ENCODE measurements at regions not wholly inside any gene's neighbourhood (a gene's known extent, or its start where the extent isn't known, plus 50 kb on each side); places are given as distances from the start of the nearest gene placed in this dataset.
"Not testable (repeated sequence)": the region's sequence is repeated elsewhere in the genome, so short reads cannot be mapped to it uniquely, and the experiment has no call there.

GRCh38 chr10:117492504-117492903, 50.0 kb upstream of the EMX2 start:
- Histone ChIP-seq H3K4me2 (ENCODE audit: low read length) (no peak overlapping the region), H3K9me3 (replicated peaks; ENCODE audit: low read length) (no peaks in the 10 kb centered on the region), H3K9ac (ENCODE audit: low read depth, low read length) (no peak overlapping the region), H3K36me3 (ENCODE audit: insufficient read depth, low read length) (no peaks in the 10 kb centered on the region), H3K4me1 (ENCODE audit: control insufficient read depth, insufficient read depth, low read length) (no peaks in the 10 kb centered on the region), H3K4me3 (ENCODE audit: low read length) (no peak overlapping the region), H3K27me3 (ENCODE audit: control insufficient read depth, insufficient read depth, low read length) (peaks cover 53% of the 10 kb centered on the region)

GRCh38 chr10:117488004-117488403, 54.5 kb upstream of the EMX2 start:
- Histone ChIP-seq H3K9me3 (replicated peaks; ENCODE audit: low read length) (no peaks in the 10 kb centered on the region), H3K4me1 (ENCODE audit: control insufficient read depth, insufficient read depth, low read length) (no peaks in the 10 kb centered on the region)

DNA sequence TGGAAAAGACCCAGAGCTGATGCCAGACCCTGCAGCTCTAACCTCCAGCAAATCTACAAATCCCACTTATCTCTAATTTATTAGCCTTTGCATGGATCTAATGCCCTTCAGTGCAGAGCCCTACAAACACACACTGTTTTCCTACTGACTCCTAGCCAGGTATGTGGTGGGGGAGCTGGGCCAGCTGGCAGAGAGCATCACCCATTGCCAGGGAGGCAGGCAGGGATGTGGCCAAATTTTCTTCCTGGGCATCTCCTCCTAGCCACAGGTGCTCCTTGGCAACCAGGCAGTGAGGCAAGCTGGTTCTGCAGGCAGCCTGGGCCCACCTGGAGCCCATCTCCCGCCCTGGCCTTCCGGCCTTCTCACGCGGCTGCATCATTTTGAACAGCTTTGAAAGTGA, 55.9 kb upstream of the EMX2 start:
- H3K27me3 ChIP-seq (ENCODE audit: control insufficient read depth, insufficient read depth, low read length) = peaks cover 47% of the 10 kb centered on the region
- H3K9ac ChIP-seq (ENCODE audit: low read depth, low read length) = no peak overlapping the region
- H3K4me1 ChIP-seq (ENCODE audit: control insufficient read depth, insufficient read depth, low read length) = no peaks in the 10 kb centered on the region
- no peak overlapping the region for H3K4me3 ChIP-seq (ENCODE audit: low read length)
- no peak overlapping the region for H3K4me2 ChIP-seq (ENCODE audit: low read length)
- no peaks in the 10 kb centered on the region for H3K9me3 ChIP-seq (replicated peaks; ENCODE audit: low read length)
- H3K36me3 ChIP-seq (ENCODE audit: insufficient read depth, low read length) = no peaks in the 10 kb centered on the region

More at GRCh38 chr10:117488004-117488403, 54.5 kb upstream of the EMX2 start:
- peaks cover 61% of the 10 kb centered on the region for H3K27me3 ChIP-seq (ENCODE audit: control insufficient read depth, insufficient read depth, low read length)
- H3K9ac ChIP-seq (ENCODE audit: low read depth, low read length) = no peak overlapping the region
- H3K36me3 ChIP-seq (ENCODE audit: insufficient read depth, low read length) = no peaks in the 10 kb centered on the region
- H3K4me3 ChIP-seq (ENCODE audit: low read length) = no peak overlapping the region
- H3K4me2 ChIP-seq (ENCODE audit: low read length) = no peak overlapping the region

- no peaks in the 10 kb centered on the region for H3K4me1 ChIP-seq (ENCODE audit: control insufficient read depth, insufficient read depth, low read length)
- no peak overlapping the region for H3K9ac ChIP-seq (ENCODE audit: low read depth, low read length)
- H3K27me3 ChIP-seq (ENCODE audit: control insufficient read depth, insufficient read depth, low read length) = peaks cover 33% of the 10 kb centered on the region
- no peak overlapping the region for H3K4me2 ChIP-seq (ENCODE audit: low read length)
- H3K9me3 ChIP-seq (replicated peaks; ENCODE audit: low read length) = no peaks in the 10 kb centered on the region
- H3K4me3 ChIP-seq (ENCODE audit: low read length) = no peak overlapping the region
- no peaks in the 10 kb centered on the region for H3K36me3 ChIP-seq (ENCODE audit: insufficient read depth, low read length)
Measured at GRCh38 chr10:117483056-117483590, 59.4 kb upstream of the EMX2 start.

GRCh38 chr10:117481011-117481410, 61.5 kb upstream of the EMX2 start:
- H3K4me1 ChIP-seq (ENCODE audit: control insufficient read depth, insufficient read depth, low read length); H3K4me3 ChIP-seq (ENCODE audit: low read length); H3K9ac ChIP-seq (ENCODE audit: low read depth, low read length); H3K9me3 ChIP-seq (replicated peaks; ENCODE audit: low read length); H3K36me3 ChIP-seq (ENCODE audit: insufficient read depth, low read length); H3K4me2 ChIP-seq (ENCODE audit: low read length): not testable (repeated sequence)
- H3K27me3 ChIP-seq (ENCODE audit: control insufficient read depth, insufficient read depth, low read length) = peaks cover 30% of the 10 kb centered on the region

GRCh38 chr10:117480097-117480496, 62.4 kb upstream of the EMX2 start:
- H3K9me3 ChIP-seq (replicated peaks; ENCODE audit: low read length) = no peaks in the 10 kb centered on the region
- no peak overlapping the region for H3K4me2 ChIP-seq (ENCODE audit: low read length)
- H3K4me3 ChIP-seq (ENCODE audit: low read length) = no peak overlapping the region
- H3K27me3 ChIP-seq (ENCODE audit: control insufficient read depth, insufficient read depth, low read length) = peaks cover 28% of the 10 kb centered on the region
- no peaks in the 10 kb centered on the region for H3K36me3 ChIP-seq (ENCODE audit: insufficient read depth, low read length)
- no peaks in the 10 kb centered on the region for H3K4me1 ChIP-seq (ENCODE audit: control insufficient read depth, insufficient read depth, low read length)
- H3K9ac ChIP-seq (ENCODE audit: low read depth, low read length) = no peak overlapping the region

- no peaks in the 10 kb centered on the region for H3K9me3 ChIP-seq (replicated peaks; ENCODE audit: low read length)
- no peak overlapping the region for H3K9ac ChIP-seq (ENCODE audit: low read depth, low read length)
- no peak overlapping the region for H3K4me2 ChIP-seq (ENCODE audit: low read length)
- H3K4me1 ChIP-seq (ENCODE audit: control insufficient read depth, insufficient read depth, low read length) = no peaks in the 10 kb centered on the region
- H3K27me3 ChIP-seq (ENCODE audit: control insufficient read depth, insufficient read depth, low read length) = peaks cover 20% of the 10 kb centered on the region
- no peak overlapping the region for H3K4me3 ChIP-seq (ENCODE audit: low read length)
- no peaks in the 10 kb centered on the region for H3K36me3 ChIP-seq (ENCODE audit: insufficient read depth, low read length)
Measured at GRCh38 chr10:117477961-117478670, 64.4 kb upstream of the EMX2 start.

DNA sequence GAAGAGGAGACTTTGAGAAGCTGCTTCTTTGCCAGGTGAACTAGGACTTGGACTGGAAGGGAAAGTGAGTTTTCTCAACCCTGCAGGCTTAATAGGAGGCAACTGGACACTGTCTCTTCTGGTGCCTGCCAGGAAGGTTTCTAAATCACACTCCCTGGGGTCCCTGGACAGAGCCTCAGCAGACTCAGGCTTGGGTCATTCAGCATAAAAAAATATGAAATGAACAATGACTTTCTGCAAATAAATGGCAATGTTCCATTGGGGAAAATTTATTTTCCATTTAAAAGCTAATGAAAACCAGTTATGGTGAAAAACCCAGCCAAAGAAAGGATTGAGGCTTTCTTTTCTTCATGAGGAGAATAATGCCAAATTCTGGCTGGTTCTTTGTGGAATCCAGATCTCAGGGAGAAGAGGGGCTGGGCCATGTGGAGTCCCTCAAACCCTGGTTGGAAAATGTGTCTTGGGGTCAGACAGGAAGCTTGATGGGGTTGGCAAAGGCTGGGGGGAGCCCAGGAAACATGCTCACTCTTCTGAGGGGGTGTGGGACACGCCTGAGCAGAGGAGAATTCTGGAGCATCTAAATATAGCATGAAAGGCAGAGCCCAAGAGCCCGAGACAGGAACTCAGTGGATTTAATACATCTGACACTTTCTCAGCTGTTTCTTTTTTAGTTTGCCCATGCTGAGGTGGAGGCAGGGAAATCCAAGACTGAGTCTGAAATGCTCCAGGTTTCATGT, 65.2 kb upstream of the EMX2 start:
- H3K4me2 ChIP-seq (ENCODE audit: low read length) = no peak overlapping the region
- no peaks in the 10 kb centered on the region for H3K9me3 ChIP-seq (replicated peaks; ENCODE audit: low read length)
- H3K9ac ChIP-seq (ENCODE audit: low read depth, low read length) = no peak overlapping the region
- H3K4me1 ChIP-seq (ENCODE audit: control insufficient read depth, insufficient read depth, low read length) = no peaks in the 10 kb centered on the region
- H3K27me3 ChIP-seq (ENCODE audit: control insufficient read depth, insufficient read depth, low read length) = peaks cover 27% of the 10 kb centered on the region
- H3K4me3 ChIP-seq (ENCODE audit: low read length) = no peak overlapping the region
- H3K36me3 ChIP-seq (ENCODE audit: insufficient read depth, low read length) = no peaks in the 10 kb centered on the region

DNA sequence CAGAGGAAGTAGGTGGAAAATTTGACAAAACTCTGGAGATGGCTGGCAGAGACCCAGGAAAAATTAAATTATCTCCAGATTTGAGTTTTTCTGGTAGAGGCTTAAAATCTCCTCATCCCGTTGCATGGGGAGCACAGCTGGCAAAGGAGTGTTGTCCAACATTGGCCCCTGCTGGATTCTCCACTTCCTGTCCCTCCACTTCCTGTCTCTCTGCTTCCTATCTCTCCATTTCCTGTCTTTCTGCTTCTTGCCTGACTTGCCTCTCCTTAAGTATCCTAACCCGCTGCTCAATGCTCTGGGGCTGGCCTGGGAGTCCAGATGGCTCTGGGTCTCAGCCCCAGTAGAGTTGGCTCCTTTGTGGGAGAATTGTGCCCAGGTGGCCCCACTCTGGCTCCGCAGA, 65.8 kb upstream of the EMX2 start:
- Histone ChIP-seq H3K36me3 (ENCODE audit: insufficient read depth, low read length) (no peaks in the 10 kb centered on the region), H3K9me3 (replicated peaks; ENCODE audit: low read length) (no peaks in the 10 kb centered on the region), H3K4me3 (ENCODE audit: low read length) (no peak overlapping the region), H3K4me2 (ENCODE audit: low read length) (no peak overlapping the region), H3K9ac (ENCODE audit: low read depth, low read length) (no peak overlapping the region), H3K27me3 (ENCODE audit: control insufficient read depth, insufficient read depth, low read length) (peaks cover 34% of the 10 kb centered on the region), H3K4me1 (ENCODE audit: control insufficient read depth, insufficient read depth, low read length) (no peaks in the 10 kb centered on the region)

DNA sequence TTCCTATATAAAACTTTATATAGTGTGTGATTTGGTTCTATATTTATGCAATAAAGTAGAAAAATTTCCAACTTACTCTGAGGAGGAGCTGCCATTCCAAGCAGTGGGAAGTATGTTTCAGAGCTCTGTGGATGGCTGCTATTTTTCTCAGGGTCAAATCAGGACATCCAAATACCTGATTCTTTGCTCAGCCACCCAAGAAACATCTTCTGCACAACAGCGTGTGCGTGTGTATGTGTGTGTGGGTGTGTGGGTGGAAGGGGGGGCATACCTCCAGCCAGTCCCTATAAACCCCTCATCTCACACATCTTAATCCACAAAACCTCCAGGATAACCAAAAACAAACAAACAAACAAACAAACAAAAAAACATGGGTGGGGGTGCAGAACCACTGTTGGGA, 66.3 kb upstream of the EMX2 start:
- Histone ChIP-seq H3K9ac (ENCODE audit: low read depth, low read length) (no peak overlapping the region), H3K4me1 (ENCODE audit: control insufficient read depth, insufficient read depth, low read length) (no peaks in the 10 kb centered on the region), H3K4me2 (ENCODE audit: low read length) (no peak overlapping the region), H3K27me3 (ENCODE audit: control insufficient read depth, insufficient read depth, low read length) (peaks cover 36% of the 10 kb centered on the region), H3K4me3 (ENCODE audit: low read length) (no peak overlapping the region), H3K9me3 (replicated peaks; ENCODE audit: low read length) (no peaks in the 10 kb centered on the region), H3K36me3 (ENCODE audit: insufficient read depth, low read length) (no peaks in the 10 kb centered on the region)

GRCh38 chr10:117472872-117473271, 69.7 kb upstream of the EMX2 start:
- H3K4me3 ChIP-seq (ENCODE audit: low read length) = no peak overlapping the region
- no peaks in the 10 kb centered on the region for H3K36me3 ChIP-seq (ENCODE audit: insufficient read depth, low read length)
- peaks cover 42% of the 10 kb centered on the region for H3K27me3 ChIP-seq (ENCODE audit: control insufficient read depth, insufficient read depth, low read length)
- no peaks in the 10 kb centered on the region for H3K4me1 ChIP-seq (ENCODE audit: control insufficient read depth, insufficient read depth, low read length)
- H3K4me2 ChIP-seq (ENCODE audit: low read length) = no peak overlapping the region
- no peaks in the 10 kb centered on the region for H3K9me3 ChIP-seq (replicated peaks; ENCODE audit: low read length)
- no peak overlapping the region for H3K9ac ChIP-seq (ENCODE audit: low read depth, low read length)

All from skeletal muscle satellite cell (primary cell).